SK-N-MC (cell line): ENCODE measurements at regions not wholly inside any gene's neighbourhood (a gene's known extent, or its start where the extent isn't known, plus 50 kb on each side); places are given as distances from the start of the nearest gene placed in this dataset.

Source experiments
- EZH2 ChIP-seq: fragments of 200-600 bp; sonication (generic); IDR thresholded peaks from one replicate; pipeline ENCODE4 v1.6.1; 2017; ENCODE audit warnings: antibody characterized with exemption
- POLR2AphosphoS5 ChIP-seq: IDR thresholded peaks from 2 replicates; pipeline ENCODE4 v1.6.1; 2012; ENCODE audit warnings: mild to moderate bottlenecking, low read depth, low read length, borderline replicate concordance

- no peak for TF ChIP-seq EZH2
- no peak for TF ChIP-seq POLR2AphosphoS5
Measured at GRCh38 chrX:140923118-140923517, 79.3 kb upstream of the SPANXB1 start.
